Esophagus squamous epithelium (tissue), 5 donors: ENCODE measurements at regions not wholly inside any gene's neighbourhood (a gene's known extent, or its start where the extent isn't known, plus 50 kb on each side); places are given as distances from the start of the nearest gene placed in this dataset.

ENCODE experiments used
- DNase-seq: peaks from one replicate; lab custom pipeline; 2025; lab: John Stamatoyannopoulos, UW
- H3K27ac ChIP-seq, 4 donors: fragments of 200-600 bp; sonication (generic); one replicate each; pipeline ENCODE4 v1.5.1; 2016 to 2019; ENCODE audit warnings: mild to moderate bottlenecking in 1 of 4
- H3K27me3 ChIP-seq, 4 donors: fragments of 200-600 bp; sonication (generic); 1 replicate in 3 of 4; 2 replicates in 1 of 4; pipeline versions ENCODE4 v1.5.1 to v1.6.0; 2017 to 2021; ENCODE audit warnings: antibody characterized with exemption in 1 of 4
- H3K36me3 ChIP-seq, 3 donors: fragments of 200-600 bp; sonication (generic); one replicate each; pipeline ENCODE4 v1.5.1; 2016 to 2019
- H3K4me1 ChIP-seq, 3 donors: fragments of 200-600 bp; sonication (generic); one replicate each; pipeline ENCODE4 v1.5.1; 2017 to 2019
- H3K4me3 ChIP-seq, 4 donors: fragments of 200-600 bp; sonication (generic); 1 replicate in 3 of 4; 2 replicates in 1 of 4; pipeline ENCODE4 v1.5.1; 2016 to 2019; ENCODE audit warnings: mild to moderate bottlenecking in 2 of 4, moderate library complexity in 1 of 4
- H3K9me3 ChIP-seq, 3 donors: fragments of 200-600 bp; sonication (generic); one replicate each; pipeline ENCODE4 v1.5.1; 2016 to 2019
- CTCF ChIP-seq, 6 experiments: fragments of 450-650 bp in 4 of 6; fragments of 200-600 bp in 2 of 6; sonication (generic) in 2 of 6; IDR thresholded peaks; one replicate each; pipeline ENCODE4 v1.5.1; 2016 to 2019; ENCODE audit warnings: antibody characterized with exemption in 6 of 6, mild to moderate bottlenecking in 4 of 6, moderate library complexity in 4 of 6
- POLR2A ChIP-seq, 4 donors: fragments of 450-650 bp; IDR thresholded peaks; one replicate each; pipeline ENCODE4 v1.6.1; 2017; ENCODE audit warnings: antibody characterized with exemption in 4 of 4, mild to moderate bottlenecking in 4 of 4, moderate library complexity in 3 of 4
- WGBS, 2 donors: methylation state at CpG; one replicate each; pipeline ENCODE4 v1.1.5; 2018; 5-methylcytosine and 5-hydroxymethylcytosine counted together
- intact Hi-C: fragments of 100-400 bp; cut with DNase I; formaldehyde crosslinking; loops from one replicate; pipeline ENCODE4 v1.15.0; 2022
- donor health status: DM: yes; HTN: yes; CAD: no.

GRCh38 chr5:104247260-104247659, 684.7 kb upstream of the NUDT12 start:
- Histone ChIP-seq H3K27me3 (no peaks in the 10 kb centered on the region), H3K36me3 (no peaks in the 10 kb centered on the region), H3K9me3 (no peaks in the 10 kb centered on the region), H3K4me1 (no peaks in the 10 kb centered on the region), H3K4me3 (no peak overlapping the region), H3K27ac (no peak overlapping the region)
- TF ChIP-seq CTCF (IDR thresholded peaks at IDR 0.05) (no peak), POLR2A (IDR thresholded peaks at IDR 0.05) (no peak)
- WGBS, 2 donors = 43 to 53% methylated on average over 3 of the region's 3 CpGs
- intact Hi-C loops = no loop called here
- DNase-seq = no peak

- no peaks in the 10 kb centered on the region for H3K4me1 ChIP-seq
- no peaks in the 10 kb centered on the region for H3K9me3 ChIP-seq
- TF ChIP-seq CTCF (IDR thresholded peaks at IDR 0.05) (no peak), POLR2A (IDR thresholded peaks at IDR 0.05) (no peak)
- intact Hi-C loops = no loop called here
- H3K27me3 ChIP-seq = no peaks in the 10 kb centered on the region
- H3K27ac ChIP-seq = no peak overlapping the region
- no peak for DNase-seq
- no peaks in the 10 kb centered on the region for H3K36me3 ChIP-seq
- 26 to 38% methylated on average over 2 to 3 of the region's 4 CpGs for WGBS, 2 donors
- H3K4me3 ChIP-seq = no peak overlapping the region
Observed at GRCh38 chr5:104241046-104241445, 678.5 kb upstream of the NUDT12 start.

GRCh38 chr5:104237586-104237985, 675.0 kb upstream of the NUDT12 start:
- no peaks in the 10 kb centered on the region for H3K36me3 ChIP-seq
- no peak overlapping the region for H3K4me3 ChIP-seq

GRCh38 chr5:104223885-104224773, 661.5 kb upstream of the NUDT12 start:
- no peaks in the 10 kb centered on the region for H3K9me3 ChIP-seq
- H3K27ac ChIP-seq = no peak overlapping the region
- H3K36me3 ChIP-seq = no peaks in the 10 kb centered on the region
- intact Hi-C loops = no loop called here
- DNase-seq = no peak
- no peak for TF ChIP-seq CTCF (IDR thresholded peaks at IDR 0.05)
- no peak for TF ChIP-seq POLR2A (IDR thresholded peaks at IDR 0.05)
- 97% methylated on average over 6 of the region's 20 CpGs for WGBS, 2 donors
- H3K4me3 ChIP-seq = no peak overlapping the region
- H3K4me1 ChIP-seq = no peaks in the 10 kb centered on the region
- no peaks in the 10 kb centered on the region for H3K27me3 ChIP-seq

More at GRCh38 chr5:104237586-104237985, 675.0 kb upstream of the NUDT12 start:
- TF ChIP-seq POLR2A (IDR thresholded peaks at IDR 0.05) = no peak
- no peak for TF ChIP-seq CTCF (IDR thresholded peaks at IDR 0.05)
- DNase-seq = no peak
- intact Hi-C loops = no loop called here
- WGBS, 2 donors = 69 to 73% methylated on average over 5 of the region's 5 CpGs
- no peak overlapping the region for H3K27ac ChIP-seq
- H3K4me1 ChIP-seq = no peaks in the 10 kb centered on the region
- no peaks in the 10 kb centered on the region for H3K27me3 ChIP-seq
- no peaks in the 10 kb centered on the region for H3K9me3 ChIP-seq

- H3K4me1 ChIP-seq = no peaks in the 10 kb centered on the region
- H3K36me3 ChIP-seq = no peaks in the 10 kb centered on the region
- intact Hi-C loops = no loop called here
- 44 to 46% methylated on average over 2 of the region's 2 CpGs for WGBS, 2 donors
- H3K27ac ChIP-seq = no peak overlapping the region
- no peak overlapping the region for H3K4me3 ChIP-seq
- TF ChIP-seq POLR2A (IDR thresholded peaks at IDR 0.05) (no peak), CTCF (IDR thresholded peaks at IDR 0.05) (no peak)
- no peaks in the 10 kb centered on the region for H3K27me3 ChIP-seq
- no peak for DNase-seq
- no peaks in the 10 kb centered on the region for H3K9me3 ChIP-seq
Observed at GRCh38 chr5:104218200-104218599, 655.6 kb upstream of the NUDT12 start.
